Right kidney (tissue), 1 donor: ENCODE measurements at regions not wholly inside any gene's neighbourhood (a gene's known extent, or its start where the extent isn't known, plus 50 kb on each side); places are given as distances from the start of the nearest gene placed in this dataset.
A peak's percentile ranks its signal among the peaks of the same experiment; 100 is the strongest.

Source experiments
- DNase-seq: peaks from one replicate; pipeline ENCODE4 v3.0.0-alpha.2; 2016

DNA sequence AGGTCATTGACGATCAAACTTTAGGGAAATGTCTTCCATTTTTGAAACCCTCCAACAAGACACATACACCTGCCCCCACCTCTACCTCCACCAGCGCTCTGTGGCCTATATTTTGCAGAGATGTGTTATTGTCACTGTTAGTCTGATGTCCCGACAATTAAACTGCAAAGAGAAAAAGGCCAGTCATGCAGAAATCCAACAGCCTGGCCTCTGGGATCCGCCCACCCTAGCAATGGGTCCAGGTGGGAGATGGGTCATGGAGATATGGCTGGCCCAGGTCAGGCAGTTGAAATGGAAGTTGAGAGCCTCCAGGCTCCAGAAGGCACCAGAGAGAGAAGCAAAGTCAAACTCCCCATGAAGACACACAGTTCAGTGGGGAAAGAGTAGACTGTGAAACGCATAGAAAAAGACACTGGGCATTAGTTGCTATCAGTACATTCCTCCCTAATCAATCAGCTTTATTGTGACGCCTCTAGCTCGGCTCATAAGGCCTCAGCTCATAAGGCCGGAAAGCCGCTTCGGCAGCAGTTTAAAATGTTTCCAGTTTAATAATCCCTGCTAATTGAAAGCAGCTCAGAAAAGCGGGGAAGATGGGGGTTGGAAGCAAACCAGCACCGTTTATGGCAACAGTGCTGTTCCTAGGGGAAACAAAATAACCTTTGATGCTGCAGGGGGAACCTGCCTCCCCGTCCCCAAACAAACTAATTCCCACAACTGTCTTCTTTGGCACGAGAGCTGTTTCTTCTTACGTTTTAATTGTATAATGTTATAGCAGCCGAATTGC lies 239.7 kb upstream of the ZNF507 start:
- DNase-seq = peak; percentile 15

DNA sequence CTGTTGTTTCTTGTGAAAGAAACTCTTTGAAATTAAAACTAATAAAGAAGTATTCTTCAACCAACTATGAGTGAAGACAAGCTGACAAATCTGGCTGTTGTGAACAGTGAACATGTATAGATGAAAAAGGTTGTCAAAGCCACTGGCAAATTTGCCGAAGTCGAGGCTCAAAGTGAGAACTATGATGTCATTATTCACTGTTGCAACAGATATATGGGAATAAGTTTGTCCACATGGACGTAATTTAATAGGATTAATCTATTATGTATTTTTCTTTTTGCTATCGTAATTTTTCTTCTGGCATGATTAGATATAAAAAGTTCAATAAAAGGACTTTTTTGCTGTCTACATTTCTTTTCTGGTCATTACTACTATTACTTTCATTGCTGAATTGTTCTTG lies 223.2 kb upstream of the ZNF507 start:
- DNase-seq = no peak

DNA sequence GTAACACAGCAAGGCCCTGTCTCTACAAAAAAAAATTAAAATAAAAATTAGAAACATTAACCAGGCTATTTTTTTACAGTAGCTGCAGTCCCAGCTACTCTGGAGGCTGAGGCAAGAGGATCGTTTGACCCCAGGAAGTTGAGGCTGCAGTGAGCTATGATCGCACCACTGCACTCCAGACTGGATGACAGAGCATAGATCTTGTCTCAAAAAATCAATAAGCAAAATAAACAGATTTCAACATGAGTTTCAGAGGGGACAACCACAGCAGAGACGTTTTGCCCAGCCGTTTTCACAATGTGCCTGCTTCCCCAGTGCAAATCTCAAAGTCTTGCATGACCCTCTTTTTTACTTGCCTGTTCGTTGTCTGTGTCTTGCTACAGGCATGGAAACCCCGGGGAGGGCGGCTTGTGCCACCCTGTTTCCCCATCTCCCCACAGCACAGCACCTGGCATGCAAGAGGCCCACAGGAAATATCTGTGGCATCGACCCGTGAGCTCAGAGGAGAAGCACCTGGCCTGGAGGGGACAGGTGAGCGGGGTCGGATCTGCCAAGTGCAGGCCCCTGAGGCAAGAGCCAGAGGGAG lies 222.0 kb upstream of the ZNF507 start:
- no peak for DNase-seq

DNA sequence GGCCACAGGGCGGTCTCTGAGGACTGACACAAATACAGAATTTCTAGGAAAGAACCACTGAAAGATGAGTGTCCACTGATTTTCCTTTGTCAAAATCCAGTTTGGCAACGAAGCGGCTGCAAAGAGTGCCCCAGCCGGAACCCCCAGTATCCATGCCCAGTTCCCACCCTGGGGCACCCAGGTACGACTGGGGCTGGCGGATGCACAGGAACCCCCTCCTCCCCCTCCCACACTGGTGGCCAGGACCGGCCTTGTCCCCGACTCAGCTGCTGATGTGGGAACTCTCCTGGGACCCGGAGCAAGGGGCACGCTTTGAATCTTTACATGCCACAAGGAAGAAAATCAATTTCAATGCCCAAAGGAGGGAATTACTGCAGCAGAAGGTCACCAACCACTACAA lies 220.8 kb upstream of the ZNF507 start:
- DNase-seq = no peak

DNA sequence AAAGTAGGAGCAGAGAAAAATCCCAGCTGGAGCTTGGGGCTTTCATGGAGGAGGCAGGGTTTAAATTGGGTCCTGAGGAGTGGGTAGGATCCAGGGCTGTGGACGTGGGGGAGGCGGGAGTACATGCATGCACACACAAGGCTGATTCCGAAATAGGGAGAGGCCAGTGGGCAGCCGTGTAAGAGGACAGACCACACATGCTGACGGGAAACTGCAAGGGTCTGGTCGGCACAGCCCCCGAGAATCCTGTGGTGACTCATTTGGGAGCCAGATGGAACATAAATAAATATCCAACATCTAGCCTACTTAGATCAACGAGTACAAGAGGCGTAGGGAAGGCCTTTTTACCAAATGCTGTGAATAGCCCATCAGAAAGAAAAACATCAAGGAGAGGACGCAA lies 216.3 kb upstream of the ZNF507 start:
- DNase-seq = peak; percentile 28

DNA sequence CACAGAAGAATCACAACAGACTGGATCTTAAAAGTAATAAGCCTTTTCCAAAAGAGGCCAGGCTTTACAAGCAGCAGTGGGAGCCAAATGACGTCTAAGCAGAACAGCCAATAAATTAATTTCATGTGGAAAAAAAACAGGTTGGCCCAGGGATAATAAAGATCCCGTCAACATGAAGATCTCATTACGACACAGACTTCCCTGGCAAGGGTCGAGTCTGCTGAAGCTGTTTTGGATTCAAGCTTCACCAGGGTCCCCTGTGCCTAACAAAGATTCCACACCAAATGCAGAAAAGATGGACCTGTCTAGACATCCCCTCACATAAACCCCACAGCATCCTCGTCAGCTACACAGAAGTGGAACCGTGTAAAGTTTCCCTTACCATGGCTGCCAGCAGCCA lies 215.1 kb upstream of the ZNF507 start:
- DNase-seq = no peak

DNA sequence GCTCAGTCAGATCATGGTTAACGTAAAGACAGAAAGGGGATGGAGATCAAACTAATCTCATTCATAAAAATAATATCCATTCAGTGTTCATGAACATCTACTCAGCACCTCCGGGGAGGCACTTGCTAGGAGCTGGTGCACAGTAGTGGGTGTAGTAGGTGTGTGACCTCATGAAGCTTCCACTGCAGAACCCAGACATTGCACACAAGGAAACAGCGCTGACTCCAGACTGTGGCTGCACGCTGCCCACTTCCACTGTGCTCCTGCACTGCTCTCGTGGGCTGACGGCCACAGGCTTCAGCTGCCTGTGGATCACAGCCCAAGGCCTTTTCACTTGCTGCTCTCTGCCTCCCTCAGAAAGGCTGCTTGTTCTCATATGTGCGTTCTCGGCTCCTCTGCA lies 214.4 kb upstream of the ZNF507 start:
- no peak for DNase-seq

DNA sequence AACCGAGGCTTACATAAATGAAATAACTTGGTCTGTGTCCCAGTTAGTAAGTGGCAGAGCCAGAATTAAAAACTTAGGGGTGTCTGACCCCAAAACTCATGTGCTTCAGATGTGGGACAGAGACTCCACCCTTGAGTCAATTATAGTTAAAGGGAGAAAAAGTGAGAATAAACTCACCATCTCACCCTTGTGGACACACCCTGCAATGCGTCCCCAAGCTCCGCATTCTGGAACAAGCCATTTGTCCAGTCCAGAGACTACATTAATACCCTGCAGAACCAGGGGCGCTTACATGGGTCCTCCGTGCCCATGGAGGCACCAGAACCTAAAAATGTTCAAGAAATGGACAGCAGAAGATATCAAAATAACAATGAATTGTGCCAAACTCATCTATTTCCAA lies 207.0 kb upstream of the ZNF507 start:
- no peak for DNase-seq

DNA sequence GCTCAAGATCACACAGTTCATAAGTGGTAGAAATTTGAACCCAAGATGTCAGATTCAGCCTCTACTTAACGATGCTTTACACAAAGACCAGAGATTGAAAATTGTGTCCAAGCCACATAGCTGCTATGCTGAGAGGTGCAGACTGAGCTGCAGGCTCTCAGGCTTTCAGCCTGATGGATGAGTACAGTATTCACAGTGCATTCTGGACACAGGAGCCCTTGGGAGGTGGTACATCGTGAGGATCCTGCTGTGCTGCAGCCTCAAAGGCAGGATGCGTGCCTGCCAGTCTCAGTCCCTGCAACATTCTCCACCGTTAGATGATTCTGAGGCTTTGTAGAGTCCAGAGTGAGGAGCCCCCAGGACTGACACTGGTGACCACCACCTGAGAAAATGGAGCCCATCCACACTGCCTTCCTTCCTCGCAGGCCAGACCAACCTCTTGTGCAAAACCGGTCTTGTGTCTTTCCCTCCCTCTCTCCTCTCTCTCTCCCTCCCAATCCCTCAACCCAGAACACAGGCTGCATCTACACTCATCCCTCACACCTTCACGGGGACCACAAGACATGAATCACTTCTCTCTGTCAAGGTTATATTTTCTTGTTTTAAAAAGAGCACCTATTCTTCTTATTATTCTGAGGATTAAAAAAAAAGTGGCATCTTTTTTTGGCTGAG lies 203.4 kb upstream of the ZNF507 start:
- no peak for DNase-seq

DNA sequence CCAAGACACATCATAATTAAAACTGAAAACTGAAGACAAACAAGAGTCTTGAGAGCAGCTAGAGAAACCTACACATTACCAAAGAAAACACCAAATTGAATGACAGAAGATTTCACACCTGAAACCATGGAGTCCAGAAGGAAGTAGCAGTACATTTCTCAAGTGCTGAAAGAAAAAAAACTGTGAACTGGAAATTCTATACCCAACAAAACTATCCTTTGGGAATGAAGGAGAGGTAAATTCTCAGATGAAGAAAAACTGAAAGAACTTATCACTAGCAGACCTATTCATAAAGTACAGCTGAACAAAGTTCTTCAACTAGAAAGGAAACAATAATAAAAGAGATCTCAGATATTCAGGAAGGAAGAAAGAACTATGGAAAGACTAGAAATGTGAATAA lies 198.7 kb upstream of the ZNF507 start:
- no peak for DNase-seq

DNA sequence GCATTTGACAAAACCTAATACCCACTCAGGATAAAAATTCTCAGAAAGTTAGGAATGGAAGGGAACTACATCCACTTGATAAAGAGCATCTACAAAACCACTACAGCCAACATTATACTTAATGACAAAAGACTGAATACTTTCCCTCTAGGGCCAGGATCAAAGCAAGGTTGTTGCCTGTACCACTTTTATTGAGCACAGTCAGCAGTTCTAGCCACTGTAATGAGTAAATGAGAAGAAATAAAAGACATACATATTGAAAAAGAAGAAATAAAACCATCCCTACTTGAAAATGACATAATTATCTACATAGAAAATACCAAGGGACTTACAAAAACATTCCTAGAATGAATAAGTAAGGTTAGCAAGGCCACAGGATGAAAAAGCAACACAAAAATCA lies 194.8 kb upstream of the ZNF507 start:
- DNase-seq = no peak

DNA sequence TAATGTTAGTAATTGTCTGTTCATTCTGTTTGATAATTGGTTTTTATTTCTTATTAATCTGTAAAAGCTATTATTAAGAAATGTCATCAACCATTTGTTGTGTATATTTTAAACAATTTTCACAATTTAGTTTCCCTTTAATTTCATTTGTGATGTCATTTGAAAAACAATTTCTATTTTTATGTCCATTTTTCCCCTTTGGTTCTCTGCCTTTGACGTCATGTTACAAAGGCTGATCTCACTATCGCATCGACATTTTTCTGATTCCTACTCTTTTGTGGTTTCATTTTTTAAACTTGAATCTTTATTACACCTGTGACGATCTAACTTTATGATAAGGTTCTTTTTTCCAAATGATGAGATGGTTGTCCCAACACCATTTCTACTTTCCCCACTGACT lies 191.0 kb upstream of the ZNF507 start:
- DNase-seq = no peak

DNA sequence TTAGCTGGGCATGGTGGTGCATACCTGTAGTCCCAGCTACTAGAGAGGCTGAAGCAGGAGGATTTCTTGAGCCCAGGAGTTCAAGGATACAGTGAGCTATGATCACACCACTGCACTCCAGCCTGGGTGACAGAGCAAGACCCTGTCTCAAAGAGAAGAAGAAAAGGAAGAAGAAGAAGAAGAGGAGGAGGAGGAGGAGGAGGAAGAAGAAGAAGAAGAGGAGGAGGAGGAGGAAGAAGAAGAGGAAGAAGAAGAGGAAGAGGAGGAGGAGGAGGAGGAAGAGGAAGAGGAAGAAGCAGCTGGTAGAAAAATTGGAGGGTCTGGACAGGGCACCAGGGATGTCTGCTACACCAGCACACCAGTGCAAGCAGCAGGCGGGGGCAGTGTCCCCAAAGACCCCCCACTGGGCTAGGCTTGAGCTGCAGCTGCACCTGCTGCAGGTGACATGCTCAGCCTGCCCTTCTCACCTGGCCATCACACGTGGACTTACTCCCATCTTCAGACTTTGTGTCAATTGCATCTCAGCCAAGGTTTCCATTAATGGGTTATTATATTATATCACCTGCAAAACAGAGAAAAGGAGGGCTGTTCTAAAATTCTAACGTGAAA lies 180.9 kb upstream of the ZNF507 start:
- no peak for DNase-seq

DNA sequence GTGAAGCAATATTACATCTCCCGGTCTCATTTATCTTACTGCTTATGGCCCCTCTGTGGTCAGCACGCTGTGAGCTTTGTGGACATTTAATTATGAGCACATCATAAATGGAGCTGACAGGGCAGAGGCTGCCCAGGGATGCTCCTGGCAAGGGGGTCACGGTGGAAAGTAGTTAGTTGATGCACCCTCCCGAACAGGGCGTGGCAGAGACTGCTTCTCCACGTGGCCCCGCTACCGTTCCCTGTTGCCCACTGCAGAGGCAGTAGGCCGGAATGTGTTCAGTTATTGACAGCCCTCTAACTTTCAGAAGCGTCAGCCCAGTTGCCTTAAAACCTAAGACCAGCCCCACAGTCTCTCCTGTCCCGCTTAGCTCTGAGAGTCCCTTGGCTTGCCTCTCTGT lies 180.3 kb upstream of the ZNF507 start:
- no peak for DNase-seq

DNA sequence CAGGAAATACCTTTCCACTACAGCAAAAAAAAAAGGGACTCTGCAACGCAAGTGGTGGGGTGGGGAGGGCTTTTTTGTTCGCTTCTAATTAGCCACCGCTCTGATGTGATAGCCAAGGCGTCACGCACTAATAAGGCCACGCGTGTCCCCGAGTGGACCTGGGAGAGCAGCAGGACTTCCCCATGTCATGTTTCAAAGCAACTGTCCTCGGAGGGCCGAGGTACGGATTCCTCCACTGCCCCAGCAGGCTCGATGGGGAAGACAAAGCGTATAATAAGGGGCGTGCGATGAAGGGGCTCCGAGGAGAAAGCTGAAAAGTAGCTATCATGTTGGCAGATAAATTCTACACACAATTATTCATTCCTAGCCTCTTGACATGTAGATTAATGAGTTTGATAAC lies 179.7 kb upstream of the ZNF507 start:
- DNase-seq = no peak

DNA sequence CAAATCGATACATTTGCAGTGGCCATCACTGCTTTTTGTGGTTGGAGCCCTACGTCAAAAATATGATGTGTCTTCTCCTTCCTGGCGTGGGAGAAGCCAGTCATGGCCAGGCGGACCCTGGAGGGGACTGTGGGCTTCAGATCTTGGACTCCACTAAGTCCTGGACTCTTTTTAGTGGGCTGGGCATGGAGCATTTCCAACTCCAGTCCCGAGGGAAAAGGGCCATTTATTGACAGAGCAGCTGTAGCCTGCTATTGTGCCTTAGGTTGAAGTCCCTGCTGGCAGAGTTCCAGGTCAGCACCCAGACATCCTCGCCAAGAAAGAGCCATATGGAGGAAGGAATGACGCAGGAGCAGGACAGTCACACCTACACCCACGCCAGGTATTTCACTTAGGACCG lies 179.2 kb upstream of the ZNF507 start:
- no peak for DNase-seq

DNA sequence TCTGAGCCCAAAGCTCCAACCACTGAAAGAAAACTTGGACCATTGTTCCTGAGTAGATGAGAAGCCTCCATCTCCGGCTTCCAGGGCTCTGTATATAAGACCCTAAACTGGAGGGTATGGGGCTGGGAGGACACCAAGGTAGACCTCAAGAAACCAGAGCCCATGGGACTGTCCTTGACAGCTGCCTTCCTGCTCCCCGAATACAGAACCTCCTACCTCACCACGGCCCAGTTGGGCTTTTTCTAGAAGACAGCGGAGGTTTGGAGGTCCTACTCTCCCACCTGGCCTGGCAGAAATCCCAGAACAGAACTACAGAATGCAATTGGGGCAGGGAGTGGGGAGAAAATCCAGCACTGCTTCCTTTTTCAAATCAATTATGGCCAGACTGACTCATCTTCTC lies 177.3 kb upstream of the ZNF507 start:
- no peak for DNase-seq

DNA sequence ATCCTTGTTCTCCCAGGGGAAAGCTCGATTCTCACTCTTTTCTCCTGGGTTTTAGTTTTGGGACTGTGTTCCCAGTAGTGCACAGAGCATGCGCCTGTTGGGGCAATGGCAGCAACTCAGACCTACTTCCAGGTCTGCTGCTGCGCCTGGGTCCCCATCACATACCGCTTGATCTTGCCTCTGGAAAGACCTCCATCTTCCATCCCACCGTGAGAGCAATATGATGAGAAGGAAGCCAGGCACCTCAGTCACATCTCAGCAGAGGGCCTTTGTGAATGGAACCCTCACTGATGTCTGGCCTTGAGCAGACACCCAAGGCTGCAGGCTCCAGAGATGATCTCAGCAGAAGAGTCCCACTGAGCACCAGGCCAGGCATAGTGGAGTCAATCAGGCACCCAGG lies 176.8 kb upstream of the ZNF507 start:
- no peak for DNase-seq

DNA sequence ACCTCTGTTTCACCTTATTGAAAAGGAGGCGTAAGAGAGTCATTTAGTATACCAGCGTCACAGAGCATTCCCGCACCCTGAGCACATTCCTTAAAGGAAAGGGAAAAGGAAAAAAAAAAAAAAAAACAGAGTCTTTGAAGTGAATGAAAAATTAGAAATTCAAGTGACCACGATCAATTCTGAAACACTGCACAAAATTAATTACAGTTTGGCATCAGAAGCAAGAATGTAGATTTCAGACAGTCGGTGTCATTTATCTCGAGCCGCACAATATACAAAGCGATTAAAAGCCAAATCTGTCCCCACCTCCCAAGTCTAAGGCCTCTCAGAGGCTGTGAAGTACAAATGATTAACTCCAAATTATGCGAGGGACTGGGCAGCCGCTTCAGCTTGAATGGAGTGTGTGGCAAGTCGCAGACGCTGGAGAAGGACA lies 173.7 kb upstream of the ZNF507 start:
- DNase-seq = peak; percentile 37

DNA sequence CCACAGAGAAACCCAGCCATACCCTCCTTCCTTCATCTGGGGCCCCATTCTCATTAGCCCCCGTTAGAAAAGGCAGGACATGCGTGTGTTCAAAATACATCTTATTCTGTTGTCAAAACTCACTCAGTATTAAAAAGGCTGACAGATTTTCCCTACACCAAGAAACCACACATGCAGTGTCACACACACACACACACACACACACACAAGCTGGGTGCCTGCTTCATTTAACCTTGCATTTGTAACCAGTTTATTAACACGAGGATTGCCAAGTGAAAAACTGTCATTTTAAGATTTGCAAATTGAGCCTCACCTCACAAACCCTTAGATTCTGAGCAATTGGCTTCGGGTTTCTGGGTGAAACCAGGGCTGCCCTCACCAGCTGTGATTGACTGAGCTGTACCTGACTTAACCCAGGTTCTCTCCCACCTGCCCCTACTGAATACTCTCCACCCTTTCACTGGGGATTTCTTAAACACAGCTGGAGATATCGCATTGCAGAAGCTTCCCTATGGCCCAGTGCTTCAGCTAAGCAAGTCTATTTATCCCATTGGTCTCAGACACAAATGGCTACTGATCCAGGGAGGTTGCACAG lies 172.7 kb upstream of the ZNF507 start:
- peak; percentile 6 for DNase-seq

DNA sequence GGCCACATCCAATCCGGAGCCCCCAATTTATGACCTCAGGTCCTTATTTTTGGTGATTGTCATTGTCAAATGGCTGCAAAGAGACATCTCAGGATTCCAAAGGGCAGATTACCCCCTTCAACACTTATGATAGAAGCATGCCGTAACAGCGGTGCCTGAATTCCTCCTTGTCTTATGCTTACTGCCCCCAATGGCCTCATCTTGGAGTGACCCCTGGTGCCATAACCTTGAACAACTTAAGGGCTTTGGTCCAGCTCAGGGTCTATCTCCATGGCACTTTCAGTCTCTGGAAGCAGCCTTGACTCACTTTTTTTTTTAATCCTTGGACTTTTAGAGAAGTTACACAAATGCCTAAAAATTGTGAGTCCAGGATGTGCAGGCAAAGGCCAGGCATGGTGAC lies 171.6 kb upstream of the ZNF507 start:
- DNase-seq = no peak

DNA sequence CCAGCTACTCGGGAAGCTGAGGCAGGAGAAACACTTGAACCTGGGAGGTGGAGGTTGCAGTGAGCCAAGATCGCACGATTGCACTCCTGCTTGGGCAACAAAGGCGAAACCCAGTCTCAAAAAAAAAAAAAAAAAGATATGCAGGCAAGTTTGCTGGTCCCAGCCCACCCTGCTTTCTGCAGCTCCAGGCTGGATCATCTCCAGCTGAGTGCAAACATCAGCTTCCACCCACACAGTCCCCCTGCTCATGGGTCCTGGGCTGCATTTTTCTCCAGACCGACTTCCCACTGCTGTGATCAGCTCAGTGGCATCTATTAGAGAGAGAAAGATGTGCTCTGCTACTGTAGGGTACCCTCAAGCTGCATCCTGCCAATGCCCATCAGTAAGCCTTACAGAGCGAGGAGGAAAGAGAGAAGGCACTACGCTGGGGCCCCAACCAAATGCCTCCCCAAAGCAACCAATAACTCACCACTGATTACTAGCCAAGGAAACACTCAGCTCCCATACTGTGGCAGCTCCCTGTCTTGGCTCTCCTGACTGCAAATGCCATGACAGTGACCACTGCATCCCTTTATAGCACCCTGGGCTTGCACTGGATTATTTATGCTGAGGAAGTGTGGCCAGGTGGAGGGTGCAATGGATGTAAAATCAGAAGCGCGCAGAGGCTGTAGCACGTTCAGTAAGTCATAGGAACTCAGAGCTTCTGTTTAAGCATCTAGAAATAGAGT lies 170.9 kb upstream of the ZNF507 start:
- no peak for DNase-seq
